ENCODE measurements at regions not wholly inside any gene's neighbourhood (a gene's known extent, or its start where the extent isn't known, plus 50 kb on each side); places are given as distances from the start of the nearest gene placed in this dataset.

GRCh38 chr2:35255826-35256225, 1099.8 kb upstream of the CRIM1 start:
- ChIA-PET CTCF (no interaction called here), POLR2A (no interaction called here)
- DNase-seq, result no peak
- Mint-ChIP-seq H3K27ac (no peak overlapping the region), H3K4me1 (no peaks in the 10 kb centered on the region), H3K36me3 (ENCODE audit: low read depth) (no peaks in the 10 kb centered on the region), H3K4me3 (no peak overlapping the region), H3K9me3 (peaks cover 6% of the 10 kb centered on the region), H3K27me3 (no peaks in the 10 kb centered on the region)
- TF ChIP-seq CTCF (IDR thresholded peaks at IDR 0.05), result no peak
- intact Hi-C loops (cut with micrococcal nuclease), result no loop called here
- ATAC-seq (ENCODE audit: low read depth), result no peak

DNA sequence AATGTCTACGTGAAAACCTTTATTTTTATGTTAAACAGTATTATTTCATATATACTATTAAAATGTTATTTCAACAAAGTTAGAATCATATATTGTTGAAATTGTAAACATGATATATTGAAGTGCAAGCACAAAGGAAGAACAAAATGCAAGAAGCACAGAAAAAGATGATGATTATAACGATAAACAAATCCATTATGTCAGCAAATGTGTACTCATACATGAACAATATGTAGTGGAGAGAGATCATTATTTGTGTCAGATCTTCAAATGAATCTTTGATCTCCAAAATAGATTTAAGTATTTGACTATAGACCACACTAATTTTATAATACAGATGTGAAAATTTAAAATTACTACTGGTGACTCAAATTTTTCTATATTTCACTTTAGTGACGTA, 1104.4 kb upstream of the CRIM1 start:
- ChIA-PET CTCF (no interaction called here), POLR2A (no interaction called here)
- H3K9me3 Mint-ChIP-seq, result peaks cover 9% of the 10 kb centered on the region
- ATAC-seq (ENCODE audit: low read depth), result no peak
- no peak overlapping the region for H3K4me3 Mint-ChIP-seq
- no peaks in the 10 kb centered on the region for H3K4me1 Mint-ChIP-seq
- no peaks in the 10 kb centered on the region for H3K27me3 Mint-ChIP-seq
- TF ChIP-seq CTCF (IDR thresholded peaks at IDR 0.05), result no peak
- no peak overlapping the region for H3K27ac Mint-ChIP-seq
- no peaks in the 10 kb centered on the region for H3K36me3 Mint-ChIP-seq (ENCODE audit: low read depth)
- no peak for DNase-seq
- intact Hi-C loops (cut with micrococcal nuclease), result no loop called here

DNA sequence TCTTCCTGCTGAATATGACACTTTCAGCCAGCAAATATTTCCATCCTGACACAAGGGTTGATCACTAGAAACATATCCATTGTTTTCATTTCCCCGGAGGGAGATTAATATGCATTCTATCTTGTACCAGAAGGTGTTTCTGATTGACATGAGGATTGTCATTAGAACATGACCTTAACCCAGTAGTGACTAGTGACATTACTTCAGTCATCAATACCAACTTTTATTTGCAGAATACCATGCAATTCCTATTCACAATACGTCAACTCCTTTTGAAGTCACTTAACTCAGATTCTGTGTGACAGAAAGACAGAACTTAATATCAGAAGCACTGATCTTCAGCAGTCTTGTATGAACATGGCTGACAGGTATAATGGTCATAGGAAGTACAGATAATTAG, 1108.9 kb upstream of the CRIM1 start:
- no peaks in the 10 kb centered on the region for H3K27me3 Mint-ChIP-seq
- POLR2A ChIA-PET, result no interaction called here
- no peak for ATAC-seq (ENCODE audit: low read depth)

GRCh38 chr2:35228584-35228983, 1127.0 kb upstream of the CRIM1 start:
- ATAC-seq (ENCODE audit: low read depth), result no peak
- no peaks in the 10 kb centered on the region for H3K36me3 Mint-ChIP-seq (ENCODE audit: low read depth)
- no peak overlapping the region for H3K27ac Mint-ChIP-seq
- H3K4me1 Mint-ChIP-seq, result no peaks in the 10 kb centered on the region
- DNase-seq, result no peak
- CTCF ChIA-PET, result no interaction called here
- intact Hi-C loops (cut with micrococcal nuclease), result no loop called here
- peaks cover 13% of the 10 kb centered on the region for H3K9me3 Mint-ChIP-seq
- no peaks in the 10 kb centered on the region for H3K27me3 Mint-ChIP-seq
- no peak for TF ChIP-seq CTCF (IDR thresholded peaks at IDR 0.05)
- no peak overlapping the region for H3K4me3 Mint-ChIP-seq
- POLR2A ChIA-PET, result no interaction called here

More for the DNA sequence above, 1108.9 kb upstream of the CRIM1 start:
- no peaks in the 10 kb centered on the region for H3K4me1 Mint-ChIP-seq
- no peak overlapping the region for H3K27ac Mint-ChIP-seq
- TF ChIP-seq CTCF (IDR thresholded peaks at IDR 0.05), result no peak
- H3K4me3 Mint-ChIP-seq, result no peak overlapping the region
- no peaks in the 10 kb centered on the region for H3K36me3 Mint-ChIP-seq (ENCODE audit: low read depth)
- H3K9me3 Mint-ChIP-seq, result peaks cover 5% of the 10 kb centered on the region
- intact Hi-C loops (cut with micrococcal nuclease), result no loop called here
- CTCF ChIA-PET, result no interaction called here
- DNase-seq, result no peak

- Mint-ChIP-seq H3K4me3 (no peak overlapping the region), H3K4me1 (no peaks in the 10 kb centered on the region), H3K36me3 (ENCODE audit: low read depth) (no peaks in the 10 kb centered on the region), H3K27ac (no peak overlapping the region), H3K9me3 (peaks cover 4% of the 10 kb centered on the region), H3K27me3 (no peaks in the 10 kb centered on the region)
- ChIA-PET POLR2A (no interaction called here), CTCF (no interaction called here)
- no peak for DNase-seq
- intact Hi-C loops (cut with micrococcal nuclease), result no loop called here
- ATAC-seq (ENCODE audit: low read depth), result no peak
- no peak for TF ChIP-seq CTCF (IDR thresholded peaks at IDR 0.05)
Observed at GRCh38 chr2:35220461-35220860, 1135.1 kb upstream of the CRIM1 start.

Data from activated B cell treated with CpG ODN at 0.5 μM for 24 hours (primary cell).